HepG2 (cell line): ENCODE measurements at regions not wholly inside any gene's neighbourhood (a gene's known extent, or its start where the extent isn't known, plus 50 kb on each side); places are given as distances from the start of the nearest gene placed in this dataset.
"Not testable (repeated sequence)": the region's sequence is repeated elsewhere in the genome, so short reads cannot be mapped to it uniquely, and the experiment has no call there.

Experiments used
- ATAC-seq: fragments of 200-7000 bp; cut with Tn5 transposase; 3 replicates; pipeline ENCODE4 v1.9.1; 2020; ENCODE audit warnings: mild to moderate bottlenecking, moderate library complexity
- BruUV-seq: library from RNA; stranded (reverse); fragments of 400-500 nt; replicated peaks from 2 replicates; lab custom pipeline; 2021; lab: Mats Ljungman, UMichigan
- CTCF ChIA-PET: fragments of 300-600 bp; formaldehyde crosslinking; extraction: SDS; loops from one replicate; lab custom pipeline; 2021; ENCODE audit warnings: low total read pairs, inconsistent platforms, low intra/inter-chr PET ratio; lab: Yijun Ruan, JAX
- POLR2A ChIA-PET: fragments of 350-600 bp; sonication (Branson Sonifier 250); formaldehyde crosslinking; loops from one replicate; lab custom pipeline; 2020; ENCODE audit warnings: antibody characterized with exemption, inconsistent platforms; lab: Yijun Ruan, JAX
- DNase-seq: peaks from one replicate; pipeline ENCODE4 v3.0.0-alpha.2; 2015; ENCODE audit warnings: low spot score
- FAIRE-seq: peaks from 3 replicates; lab custom pipeline; 2011; peaks lifted over from hg19 to GRCh38; lab: Jason Lieb, UNC
- H2AFZ ChIP-seq: one replicate; pipeline ENCODE4 v1.6.1; 2011; ENCODE audit warnings: low read length, inconsistent platforms
- H3K27ac ChIP-seq: fragments of 300-600 bp; 3 replicates; pipeline ENCODE4 v1.8.0; 2011; ENCODE audit warnings: mixed run types, mild to moderate bottlenecking, mixed read lengths, low read length, inconsistent platforms; ENCODE audit not compliant: insufficient read depth; ENCODE audit errors: extremely low read length
- H3K27me3 ChIP-seq, 2 experiments: fragments of 200-600 bp in 1 of 2; 2 replicates in 1 of 2; 3 replicates in 1 of 2; pipeline versions ENCODE4 v1.6.0 to v1.8.0; 2011; ENCODE audit warnings: low read length in 2 of 2, mild to moderate bottlenecking in 2 of 2, moderate library complexity in 2 of 2, inconsistent platforms in 1 of 2; ENCODE audit not compliant: insufficient read depth in 2 of 2, control insufficient read depth in 1 of 2
- H3K36me3 ChIP-seq, 2 experiments: fragments of 200-600 bp in 1 of 2; replicated peaks in 1 of 2; 2 replicates in 1 of 2; 3 replicates in 1 of 2; pipeline versions ENCODE4 v1.5.1 to v1.8.0; 2011; ENCODE audit warnings: low read length in 2 of 2, inconsistent platforms in 1 of 2; ENCODE audit not compliant: insufficient read depth in 2 of 2, control insufficient read depth in 1 of 2
- H3K4me1 ChIP-seq: 2 replicates; pipeline ENCODE4 v1.5.1; 2012; ENCODE audit warnings: low read length, inconsistent platforms; ENCODE audit not compliant: insufficient read depth
- H3K4me2 ChIP-seq: 2 replicates; pipeline ENCODE4 v1.6.0; 2011; ENCODE audit warnings: low read depth, low read length, inconsistent platforms
- H3K4me3 ChIP-seq, 3 experiments: fragments of 200-600 bp in 1 of 3; sonication (generic), shearing (Covaris generic) in 1 of 3; replicated peaks in 1 of 3; 2 replicates each; pipeline ENCODE4 v1.5.1; 2011 to 2016; ENCODE audit warnings: low read length in 3 of 3, inconsistent platforms in 2 of 3, low read depth in 2 of 3, mild to moderate bottlenecking in 2 of 3, control low read depth in 1 of 3, mixed read lengths in 1 of 3; ENCODE audit not compliant: insufficient read depth in 1 of 3
- H3K79me2 ChIP-seq: one replicate; pipeline ENCODE4 v1.6.1; 2011; ENCODE audit warnings: low read length, inconsistent platforms; ENCODE audit not compliant: insufficient read depth
- H3K9ac ChIP-seq: 2 replicates; pipeline ENCODE4 v1.6.0; 2011; ENCODE audit warnings: mild to moderate bottlenecking, low read depth, low read length, inconsistent platforms; ENCODE audit not compliant: insufficient read depth
- H3K9me3 ChIP-seq: 2 replicates; pipeline ENCODE4 v1.5.1; 2012; ENCODE audit warnings: mild to moderate bottlenecking, low read length
- H4K20me1 ChIP-seq: 2 replicates; pipeline ENCODE4 v1.6.0; 2011; ENCODE audit warnings: inconsistent platforms, mild to moderate bottlenecking, low read length, moderate library complexity; ENCODE audit not compliant: insufficient read depth
- NR2F2 ChIP-seq: IDR thresholded peaks from 2 replicates; pipeline ENCODE4 v1.6.1; 2012; ENCODE audit warnings: low read depth, inconsistent platforms, borderline replicate concordance
- ZFP36 ChIP-seq: fragments of 150-350 bp; IDR thresholded peaks from 2 replicates; pipeline ENCODE4 v1.6.1; 2018; ENCODE audit warnings: borderline replicate concordance, low read length, low read depth; ENCODE audit not compliant: partially characterized antibody
- WGBS: methylation state at CpG from one replicate; pipeline ENCODE4 v1.1.6; 2017; ENCODE audit warnings: low lambda C conversion rate; 5-methylcytosine and 5-hydroxymethylcytosine counted together
- in situ Hi-C: cut with HindIII; loops from 2 replicates; pipeline ENCODE4 v1.10.0; 2017; ENCODE audit warnings: low pct_unique_long_range_greater_than_20kb; ENCODE audit not compliant: extremely low pct_ligation_motif_present
- intact Hi-C: fragments of 100-400 bp; cut with micrococcal nuclease; formaldehyde crosslinking; loops from one replicate; pipeline ENCODE4 v1.10.0; 2022; ENCODE audit not compliant: unreplicated experiment
- TF ChIP-seq, protein P1 (sequence below): fragments of 450-650 bp; IDR thresholded peaks from 2 replicates; pipeline ENCODE4 v1.6.1; 2016

DNA sequence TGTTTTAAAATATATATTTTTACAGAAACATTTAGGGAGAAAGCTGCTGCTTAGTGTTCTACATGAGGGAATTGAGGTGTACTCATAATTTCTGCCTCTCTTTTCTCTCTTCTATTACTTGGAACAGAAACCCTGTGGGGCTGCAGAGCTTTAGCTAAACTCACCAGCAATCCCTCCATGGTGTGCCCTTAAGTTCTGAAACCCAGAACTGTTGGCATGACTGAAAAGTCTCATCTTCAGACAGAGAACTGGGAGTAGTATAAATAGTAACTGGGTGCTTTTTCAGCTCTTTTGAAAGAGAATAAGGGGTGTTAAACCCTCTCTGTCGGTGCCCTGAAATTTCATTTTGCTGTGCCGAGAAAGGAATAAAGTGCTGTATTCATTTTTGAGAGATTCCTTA is 294.9 kb upstream of the BOD1L1 start (continued):
- TF ChIP-seq NR2F2, result no peak
- TF ChIP-seq, all 625 proteins: peak for 0

- H3K9ac ChIP-seq, result no peak overlapping the region
- POLR2A ChIA-PET, result no interaction called here
- no peak overlapping the region for H3K27ac ChIP-seq
- no peak overlapping the region for H2AFZ ChIP-seq
- no peaks in the 10 kb centered on the region for H3K36me3 ChIP-seq
- H3K27me3 ChIP-seq, result no peaks in the 10 kb centered on the region
- H4K20me1 ChIP-seq, result no peaks in the 10 kb centered on the region
- BruUV-seq, result no TSS peak
- H3K4me1 ChIP-seq, result no peaks in the 10 kb centered on the region
- CTCF ChIA-PET, result no interaction called here
- H3K79me2 ChIP-seq, result no peaks in the 10 kb centered on the region
- no peak overlapping the region for H3K4me3 ChIP-seq
- FAIRE-seq, result no peak
- intact Hi-C loops, result no loop called here
- DNase-seq, result no peak
- ATAC-seq, result no peak
- 23% methylated on average over 4 of the region's 4 CpGs for WGBS
- H3K9me3 ChIP-seq, result peaks cover 20% of the 10 kb centered on the region; the same call in 1 of the 2 replicates
- no peak overlapping the region for H3K4me2 ChIP-seq
- no peak for TF ChIP-seq ZFP36
- TF ChIP-seq, protein P1, sequence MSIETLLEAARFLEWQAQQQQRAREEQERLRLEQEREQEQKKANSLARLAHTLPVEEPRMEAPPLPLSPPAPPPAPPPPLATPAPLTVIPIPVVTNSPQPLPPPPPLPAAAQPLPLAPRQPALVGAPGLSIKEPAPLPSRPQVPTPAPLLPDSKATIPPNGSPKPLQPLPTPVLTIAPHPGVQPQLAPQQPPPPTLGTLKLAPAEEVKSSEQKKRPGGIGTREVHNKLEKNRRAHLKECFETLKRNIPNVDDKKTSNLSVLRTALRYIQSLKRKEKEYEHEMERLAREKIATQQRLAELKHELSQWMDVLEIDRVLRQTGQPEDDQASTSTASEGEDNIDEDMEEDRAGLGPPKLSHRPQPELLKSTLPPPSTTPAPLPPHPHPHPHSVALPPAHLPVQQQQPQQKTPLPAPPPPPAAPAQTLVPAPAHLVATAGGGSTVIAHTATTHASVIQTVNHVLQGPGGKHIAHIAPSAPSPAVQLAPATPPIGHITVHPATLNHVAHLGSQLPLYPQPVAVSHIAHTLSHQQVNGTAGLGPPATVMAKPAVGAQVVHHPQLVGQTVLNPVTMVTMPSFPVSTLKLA, result peak; percentile 95
- TF ChIP-seq, all 625 proteins: peak for 1
- in situ Hi-C loops, result no loop called here
These were observed 295.5 kb upstream of the BOD1L1 start for GRCh38 chr4:13922873-13923645.

- intact Hi-C loops, FAIRE-seq: not testable (repeated sequence)
These were observed 297.4 kb upstream of the BOD1L1 start for GRCh38 chr4:13924900-13925299.

More at GRCh38 chr4:13924900-13925299, 297.4 kb upstream of the BOD1L1 start:
- WGBS, result 0% methylated on average over 1 of the region's 1 CpG
- H3K9me3 ChIP-seq, result peaks cover 20% of the 10 kb centered on the region; the same call in 1 of the 2 replicates
- BruUV-seq, POLR2A ChIA-PET, H3K79me2 ChIP-seq, H3K4me2 ChIP-seq, H3K4me1 ChIP-seq, H2AFZ ChIP-seq, H3K27ac ChIP-seq, ATAC-seq, DNase-seq, H4K20me1 ChIP-seq, CTCF ChIA-PET, H3K36me3 ChIP-seq, H3K27me3 ChIP-seq, H3K4me3 ChIP-seq, H3K9ac ChIP-seq, in situ Hi-C loops: not testable (repeated sequence)
